Panc1 (cell line): ENCODE measurements at regions not wholly inside any gene's neighbourhood (a gene's known extent, or its start where the extent isn't known, plus 50 kb on each side); places are given as distances from the start of the nearest gene placed in this dataset.

Experiments used
- ATAC-seq: fragments of 200-7000 bp; cut with Tn5 transposase; 2 replicates; pipeline ENCODE4 v1.9.1; 2020; ENCODE audit warnings: mild to moderate bottlenecking, moderate library complexity
- BruUV-seq: library from RNA; stranded (reverse); fragments of 400-500 nt; replicated peaks from 2 replicates; lab custom pipeline; 2021; lab: Mats Ljungman, UMichigan
- CTCF ChIA-PET: fragments of 300-600 bp; sonication (Branson Sonifier 250); formaldehyde crosslinking; loops from one replicate; lab custom pipeline; 2022; ENCODE audit warnings: antibody characterized with exemption; lab: Charles Lee
- POLR2A ChIA-PET: fragments of 300-600 bp; sonication (Branson Sonifier 250); formaldehyde crosslinking; loops from one replicate; lab custom pipeline; 2022; ENCODE audit warnings: antibody characterized with exemption; lab: Charles Lee
- DNase-seq: peaks from one replicate; pipeline ENCODE4 v3.0.0-alpha.2; 2010; ENCODE audit warnings: low read depth, low spot score
- H3K27ac ChIP-seq: 2 replicates; pipeline ENCODE4 v1.5.1; 2011; ENCODE audit warnings: mild to moderate bottlenecking, low read length, inconsistent platforms
- H3K27me3 ChIP-seq: fragments of 200-500 bp; sonication (Bioruptor generic); 2 replicates; pipeline ENCODE4 v1.6.0; 2014; ENCODE audit warnings: low read length, inconsistent platforms; ENCODE audit not compliant: control insufficient read depth, insufficient read depth
- H3K36me3 ChIP-seq: fragments of 200-500 bp; sonication (Bioruptor generic); 2 replicates; pipeline ENCODE4 v1.5.1; 2014; ENCODE audit warnings: inconsistent platforms, mild to moderate bottlenecking, low read length, moderate library complexity; ENCODE audit not compliant: control insufficient read depth, insufficient read depth
- H3K4me1 ChIP-seq: 2 replicates; pipeline ENCODE4 v1.5.1; 2011; ENCODE audit warnings: inconsistent platforms, mild to moderate bottlenecking, low read length, moderate library complexity; ENCODE audit not compliant: control insufficient read depth, insufficient read depth
- H3K4me3 ChIP-seq, 2 experiments: 2 replicates each; pipeline ENCODE4 v1.5.1; 2011 to 2012; ENCODE audit warnings: low read depth in 2 of 2, low read length in 2 of 2, mild to moderate bottlenecking in 2 of 2, inconsistent platforms in 1 of 2, moderate library complexity in 1 of 2
- H3K9me3 ChIP-seq: fragments of 200-500 bp; sonication (Bioruptor generic); 2 replicates; pipeline ENCODE4 v1.5.1; 2014; ENCODE audit warnings: low read depth, mild to moderate bottlenecking, inconsistent platforms, low read length, moderate library complexity; ENCODE audit not compliant: control insufficient read depth, insufficient read depth
- POLR2AphosphoS5 ChIP-seq: IDR thresholded peaks from 2 replicates; pipeline ENCODE4 v1.6.1; 2012; ENCODE audit warnings: mild to moderate bottlenecking, low read depth, low read length, moderate library complexity
- SIN3A ChIP-seq: IDR thresholded peaks from 2 replicates; pipeline ENCODE4 v1.6.1; 2012; ENCODE audit warnings: low read depth, mild to moderate bottlenecking, low read length, moderate library complexity, borderline replicate concordance; ENCODE audit not compliant: insufficient read depth
- TCF7L2 ChIP-seq: IDR thresholded peaks from 2 replicates; pipeline ENCODE4 v1.6.1; 2011; ENCODE audit warnings: mild to moderate bottlenecking, low read depth, low read length, inconsistent platforms
- in situ Hi-C: cut with HindIII; loops from 2 replicates; pipeline ENCODE4 v1.10.0; 2016; ENCODE audit warnings: low sequenced_read_pairs, low pct_unique_long_range_greater_than_20kb
- intact Hi-C: fragments of 100-400 bp; cut with micrococcal nuclease; formaldehyde crosslinking; loops from one replicate; pipeline ENCODE4 v1.10.0; 2022; ENCODE audit not compliant: unreplicated experiment
- TF ChIP-seq, protein P1 (sequence below), 2 experiments: IDR thresholded peaks; 2 replicates each; pipeline ENCODE4 v1.6.1; 2011 to 2012; ENCODE audit warnings: low read depth in 2 of 2, control low read depth in 1 of 2, low read length in 1 of 2, mild to moderate bottlenecking in 1 of 2, moderate library complexity in 1 of 2; ENCODE audit not compliant: insufficient read depth in 1 of 2
- TF ChIP-seq, protein P2 (sequence below): fragments of 450-650 bp; IDR thresholded peaks from 2 replicates; pipeline ENCODE4 v1.5.1; 2017; ENCODE audit warnings: mild to moderate bottlenecking

DNA sequence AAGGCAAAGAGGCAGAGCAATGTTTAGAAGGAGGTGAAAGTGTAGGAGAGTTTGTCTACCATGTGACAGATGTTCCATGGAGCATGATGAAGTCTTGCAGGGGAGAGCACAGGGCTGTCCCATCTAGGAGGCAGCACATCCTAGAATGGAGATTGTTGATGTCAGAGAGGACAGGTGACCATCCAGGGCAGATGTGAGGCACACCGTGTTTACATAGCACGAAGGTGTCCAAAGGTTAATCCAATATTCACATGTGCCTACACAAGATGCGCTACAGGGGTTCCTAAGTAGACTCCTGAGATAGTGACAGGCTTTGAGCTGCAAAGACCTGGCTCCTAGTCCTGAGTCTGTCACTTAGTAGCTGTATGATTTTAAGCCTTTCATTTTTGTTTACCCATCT lies 219.3 kb upstream of the SLCO3A1 start:
- intact Hi-C loops: no loop called here
- ChIA-PET CTCF (no interaction called here), POLR2A (no interaction called here)
- no peaks in the 10 kb centered on the region; the same call in 1 of the 2 replicates for H3K9me3 ChIP-seq
- no peak overlapping the region for H3K27ac ChIP-seq
- ATAC-seq: no peak
- no peaks in the 10 kb centered on the region for H3K4me1 ChIP-seq
- no peaks in the 10 kb centered on the region for H3K27me3 ChIP-seq
- in situ Hi-C loops: no loop called here
- TF ChIP-seq SIN3A (no peak), TCF7L2 (no peak), POLR2AphosphoS5 (no peak)
- TF ChIP-seq, protein P1, sequence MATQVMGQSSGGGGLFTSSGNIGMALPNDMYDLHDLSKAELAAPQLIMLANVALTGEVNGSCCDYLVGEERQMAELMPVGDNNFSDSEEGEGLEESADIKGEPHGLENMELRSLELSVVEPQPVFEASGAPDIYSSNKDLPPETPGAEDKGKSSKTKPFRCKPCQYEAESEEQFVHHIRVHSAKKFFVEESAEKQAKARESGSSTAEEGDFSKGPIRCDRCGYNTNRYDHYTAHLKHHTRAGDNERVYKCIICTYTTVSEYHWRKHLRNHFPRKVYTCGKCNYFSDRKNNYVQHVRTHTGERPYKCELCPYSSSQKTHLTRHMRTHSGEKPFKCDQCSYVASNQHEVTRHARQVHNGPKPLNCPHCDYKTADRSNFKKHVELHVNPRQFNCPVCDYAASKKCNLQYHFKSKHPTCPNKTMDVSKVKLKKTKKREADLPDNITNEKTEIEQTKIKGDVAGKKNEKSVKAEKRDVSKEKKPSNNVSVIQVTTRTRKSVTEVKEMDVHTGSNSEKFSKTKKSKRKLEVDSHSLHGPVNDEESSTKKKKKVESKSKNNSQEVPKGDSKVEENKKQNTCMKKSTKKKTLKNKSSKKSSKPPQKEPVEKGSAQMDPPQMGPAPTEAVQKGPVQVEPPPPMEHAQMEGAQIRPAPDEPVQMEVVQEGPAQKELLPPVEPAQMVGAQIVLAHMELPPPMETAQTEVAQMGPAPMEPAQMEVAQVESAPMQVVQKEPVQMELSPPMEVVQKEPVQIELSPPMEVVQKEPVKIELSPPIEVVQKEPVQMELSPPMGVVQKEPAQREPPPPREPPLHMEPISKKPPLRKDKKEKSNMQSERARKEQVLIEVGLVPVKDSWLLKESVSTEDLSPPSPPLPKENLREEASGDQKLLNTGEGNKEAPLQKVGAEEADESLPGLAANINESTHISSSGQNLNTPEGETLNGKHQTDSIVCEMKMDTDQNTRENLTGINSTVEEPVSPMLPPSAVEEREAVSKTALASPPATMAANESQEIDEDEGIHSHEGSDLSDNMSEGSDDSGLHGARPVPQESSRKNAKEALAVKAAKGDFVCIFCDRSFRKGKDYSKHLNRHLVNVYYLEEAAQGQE (IDR thresholded peaks at IDR 0.05; ENCODE audit: insufficient read depth in 1 of 2, low read depth in 2 of 2, low read length in 1 of 2): no peak
- TF ChIP-seq, protein P2, sequence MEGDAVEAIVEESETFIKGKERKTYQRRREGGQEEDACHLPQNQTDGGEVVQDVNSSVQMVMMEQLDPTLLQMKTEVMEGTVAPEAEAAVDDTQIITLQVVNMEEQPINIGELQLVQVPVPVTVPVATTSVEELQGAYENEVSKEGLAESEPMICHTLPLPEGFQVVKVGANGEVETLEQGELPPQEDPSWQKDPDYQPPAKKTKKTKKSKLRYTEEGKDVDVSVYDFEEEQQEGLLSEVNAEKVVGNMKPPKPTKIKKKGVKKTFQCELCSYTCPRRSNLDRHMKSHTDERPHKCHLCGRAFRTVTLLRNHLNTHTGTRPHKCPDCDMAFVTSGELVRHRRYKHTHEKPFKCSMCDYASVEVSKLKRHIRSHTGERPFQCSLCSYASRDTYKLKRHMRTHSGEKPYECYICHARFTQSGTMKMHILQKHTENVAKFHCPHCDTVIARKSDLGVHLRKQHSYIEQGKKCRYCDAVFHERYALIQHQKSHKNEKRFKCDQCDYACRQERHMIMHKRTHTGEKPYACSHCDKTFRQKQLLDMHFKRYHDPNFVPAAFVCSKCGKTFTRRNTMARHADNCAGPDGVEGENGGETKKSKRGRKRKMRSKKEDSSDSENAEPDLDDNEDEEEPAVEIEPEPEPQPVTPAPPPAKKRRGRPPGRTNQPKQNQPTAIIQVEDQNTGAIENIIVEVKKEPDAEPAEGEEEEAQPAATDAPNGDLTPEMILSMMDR: no peak
- DNase-seq: no peak
- no TSS peak for BruUV-seq
- no peaks in the 10 kb centered on the region for H3K36me3 ChIP-seq
- H3K4me3 ChIP-seq: no peak overlapping the region

DNA sequence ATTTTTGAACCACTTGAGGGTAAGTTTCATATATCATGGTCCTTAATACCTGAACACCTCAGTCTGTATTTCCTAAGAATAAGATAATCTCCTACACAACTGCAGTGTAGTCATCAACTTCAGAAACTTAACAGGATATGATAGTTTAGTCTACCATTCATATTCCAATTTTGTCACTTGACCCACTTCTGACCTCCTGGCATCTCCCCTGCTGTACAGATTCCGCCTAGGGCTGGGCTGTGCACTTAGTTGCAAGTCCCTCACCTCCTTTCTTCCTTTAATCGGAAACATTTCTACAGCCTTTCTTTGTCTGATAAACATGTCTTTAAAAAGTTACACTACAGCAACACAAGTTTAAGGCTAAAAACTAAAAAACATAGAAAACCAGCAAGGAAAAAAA lies 218.4 kb upstream of the SLCO3A1 start:
- no peaks in the 10 kb centered on the region for H3K27me3 ChIP-seq
- intact Hi-C loops: no loop called here
- DNase-seq (no peak), ATAC-seq (no peak)
- CTCF ChIA-PET: no interaction called here
- no peaks in the 10 kb centered on the region for H3K36me3 ChIP-seq
- TF ChIP-seq, protein P1 (IDR thresholded peaks at IDR 0.05; ENCODE audit: insufficient read depth in 1 of 2, low read depth in 2 of 2, low read length in 1 of 2): no peak
- no peak for TF ChIP-seq POLR2AphosphoS5
- no peak for TF ChIP-seq TCF7L2
- TF ChIP-seq, protein P2: no peak
- TF ChIP-seq SIN3A: no peak
- in situ Hi-C loops: no loop called here
- no TSS peak for BruUV-seq
- POLR2A ChIA-PET: no interaction called here
- no peak overlapping the region for H3K27ac ChIP-seq
- no peaks in the 10 kb centered on the region; the same call in 1 of the 2 replicates for H3K9me3 ChIP-seq
- no peaks in the 10 kb centered on the region for H3K4me1 ChIP-seq
- no peak overlapping the region for H3K4me3 ChIP-seq
